ENCODE measurements at regions not wholly inside any gene's neighbourhood (a gene's known extent, or its start where the extent isn't known, plus 50 kb on each side); places are given as distances from the start of the nearest gene placed in this dataset.

DNA sequence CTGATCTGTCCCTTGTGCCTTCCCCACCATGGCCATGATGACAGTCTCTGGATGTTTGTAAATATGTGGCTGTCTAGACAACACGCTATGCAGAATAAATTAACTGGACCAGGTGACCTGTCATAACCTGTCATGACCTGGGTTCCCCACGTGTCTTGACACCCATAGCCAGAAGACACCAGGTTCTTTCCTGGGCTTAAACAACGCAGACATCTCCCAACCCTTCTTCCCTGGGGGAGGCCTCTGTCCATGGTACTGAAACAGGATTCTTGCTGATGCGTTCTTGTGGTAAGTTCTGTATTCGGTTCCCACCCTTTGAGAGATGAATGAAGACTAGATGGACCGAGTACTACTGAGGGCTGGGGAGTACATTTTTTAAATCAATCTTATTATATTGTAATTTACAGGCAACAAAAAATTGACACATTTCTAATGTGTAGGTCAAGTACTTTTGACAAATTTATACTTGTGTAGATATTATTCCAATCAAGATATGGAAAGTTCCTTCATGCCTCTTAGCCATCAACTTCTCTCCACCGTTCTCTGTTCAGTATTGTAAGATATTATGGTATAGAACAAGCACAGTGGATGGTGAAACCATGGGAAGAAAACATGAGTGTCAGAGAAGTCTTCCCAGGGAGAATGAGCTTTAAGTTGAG lies 738.8 kb downstream of the PTPRU start:
- Histone ChIP-seq H3K27me3 (peaks cover 3% of the 10 kb centered on the region), H3K27ac (no peak overlapping the region), H3K4me3 (no peak overlapping the region), H3K9me3 (no peaks in the 10 kb centered on the region), H3K4me1 (ENCODE audit: insufficient read depth) (no peaks in the 10 kb centered on the region), H3K36me3 (no peaks in the 10 kb centered on the region)
- WGBS, 3 donors = 17 to 25% (median 20%) methylated on average over 7 of the region's 7 CpGs
- DNase-seq = no peak
- no peak for TF ChIP-seq EP300 (IDR thresholded peaks at IDR 0.05)
- TF ChIP-seq, protein P1, sequence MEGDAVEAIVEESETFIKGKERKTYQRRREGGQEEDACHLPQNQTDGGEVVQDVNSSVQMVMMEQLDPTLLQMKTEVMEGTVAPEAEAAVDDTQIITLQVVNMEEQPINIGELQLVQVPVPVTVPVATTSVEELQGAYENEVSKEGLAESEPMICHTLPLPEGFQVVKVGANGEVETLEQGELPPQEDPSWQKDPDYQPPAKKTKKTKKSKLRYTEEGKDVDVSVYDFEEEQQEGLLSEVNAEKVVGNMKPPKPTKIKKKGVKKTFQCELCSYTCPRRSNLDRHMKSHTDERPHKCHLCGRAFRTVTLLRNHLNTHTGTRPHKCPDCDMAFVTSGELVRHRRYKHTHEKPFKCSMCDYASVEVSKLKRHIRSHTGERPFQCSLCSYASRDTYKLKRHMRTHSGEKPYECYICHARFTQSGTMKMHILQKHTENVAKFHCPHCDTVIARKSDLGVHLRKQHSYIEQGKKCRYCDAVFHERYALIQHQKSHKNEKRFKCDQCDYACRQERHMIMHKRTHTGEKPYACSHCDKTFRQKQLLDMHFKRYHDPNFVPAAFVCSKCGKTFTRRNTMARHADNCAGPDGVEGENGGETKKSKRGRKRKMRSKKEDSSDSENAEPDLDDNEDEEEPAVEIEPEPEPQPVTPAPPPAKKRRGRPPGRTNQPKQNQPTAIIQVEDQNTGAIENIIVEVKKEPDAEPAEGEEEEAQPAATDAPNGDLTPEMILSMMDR (IDR thresholded peaks at IDR 0.05) = no peak
- no peak for TF ChIP-seq POLR2A (IDR thresholded peaks at IDR 0.05)
- intact Hi-C loops (cut with DNase I) = no loop called here

DNA sequence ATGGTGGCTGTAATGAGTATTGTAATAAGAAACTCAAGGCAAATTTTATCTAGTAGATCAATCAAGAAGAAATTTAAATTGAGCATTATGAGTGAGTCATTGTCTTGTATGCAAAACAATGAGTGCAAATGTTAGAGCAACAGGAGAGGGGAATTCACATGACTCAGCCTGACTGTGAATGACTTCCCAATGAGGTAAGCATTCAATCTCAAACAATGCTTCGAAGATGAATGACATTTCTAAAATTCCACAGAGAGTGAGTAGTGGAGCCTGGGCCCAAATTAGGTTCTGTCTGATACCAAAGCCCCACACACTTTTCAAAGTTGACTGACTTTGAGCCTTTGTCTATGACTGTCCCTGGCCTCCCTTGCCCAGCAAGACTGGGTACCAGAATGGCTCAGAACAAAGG lies 738.0 kb downstream of the PTPRU start:
- no peaks in the 10 kb centered on the region for H3K36me3 ChIP-seq
- no peaks in the 10 kb centered on the region for H3K4me1 ChIP-seq (ENCODE audit: insufficient read depth)
- WGBS, 3 donors = 29 to 35% (median 31%) methylated on average over 1 of the region's 1 CpG
- H3K27me3 ChIP-seq = peaks cover 3% of the 10 kb centered on the region
- no peak overlapping the region for H3K4me3 ChIP-seq
- H3K27ac ChIP-seq = no peak overlapping the region
- no peak for TF ChIP-seq POLR2A (IDR thresholded peaks at IDR 0.05)
- TF ChIP-seq EP300 (IDR thresholded peaks at IDR 0.05) = no peak
- TF ChIP-seq, protein P1 (IDR thresholded peaks at IDR 0.05) = no peak
- no peaks in the 10 kb centered on the region for H3K9me3 ChIP-seq
- intact Hi-C loops (cut with DNase I) = no loop called here
- DNase-seq = no peak

DNA sequence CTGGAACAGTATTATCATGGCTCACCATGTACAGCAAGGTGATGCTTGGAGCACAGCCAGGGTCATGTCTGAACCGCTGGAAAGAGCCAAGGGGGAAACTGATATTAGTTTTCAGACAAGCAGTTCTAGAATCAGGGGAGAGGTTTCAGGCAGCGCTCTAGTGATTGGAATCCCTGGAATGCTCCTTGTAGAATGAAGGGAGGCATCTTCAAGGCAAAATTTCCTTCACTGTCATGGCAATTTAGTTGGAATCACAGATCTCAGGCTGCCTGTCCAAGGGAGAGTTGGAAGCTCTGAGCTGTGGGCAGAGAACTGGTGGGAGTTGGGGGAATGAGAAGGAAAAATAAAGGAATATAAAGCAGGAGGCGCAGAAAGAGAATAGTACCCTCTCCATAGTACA lies 737.1 kb downstream of the PTPRU start:
- Histone ChIP-seq H3K9me3 (no peaks in the 10 kb centered on the region), H3K36me3 (no peaks in the 10 kb centered on the region), H3K4me3 (no peak overlapping the region), H3K4me1 (ENCODE audit: insufficient read depth) (no peaks in the 10 kb centered on the region), H3K27ac (no peak overlapping the region), H3K27me3 (peaks cover 3% of the 10 kb centered on the region)
- 25 to 37% (median 27%) methylated on average over 3 of the region's 3 CpGs for WGBS, 3 donors
- intact Hi-C loops (cut with DNase I) = no loop called here
- no peak for DNase-seq
- TF ChIP-seq, protein P1 (IDR thresholded peaks at IDR 0.05) = no peak
- TF ChIP-seq POLR2A (IDR thresholded peaks at IDR 0.05) (no peak), EP300 (IDR thresholded peaks at IDR 0.05) (no peak)

DNA sequence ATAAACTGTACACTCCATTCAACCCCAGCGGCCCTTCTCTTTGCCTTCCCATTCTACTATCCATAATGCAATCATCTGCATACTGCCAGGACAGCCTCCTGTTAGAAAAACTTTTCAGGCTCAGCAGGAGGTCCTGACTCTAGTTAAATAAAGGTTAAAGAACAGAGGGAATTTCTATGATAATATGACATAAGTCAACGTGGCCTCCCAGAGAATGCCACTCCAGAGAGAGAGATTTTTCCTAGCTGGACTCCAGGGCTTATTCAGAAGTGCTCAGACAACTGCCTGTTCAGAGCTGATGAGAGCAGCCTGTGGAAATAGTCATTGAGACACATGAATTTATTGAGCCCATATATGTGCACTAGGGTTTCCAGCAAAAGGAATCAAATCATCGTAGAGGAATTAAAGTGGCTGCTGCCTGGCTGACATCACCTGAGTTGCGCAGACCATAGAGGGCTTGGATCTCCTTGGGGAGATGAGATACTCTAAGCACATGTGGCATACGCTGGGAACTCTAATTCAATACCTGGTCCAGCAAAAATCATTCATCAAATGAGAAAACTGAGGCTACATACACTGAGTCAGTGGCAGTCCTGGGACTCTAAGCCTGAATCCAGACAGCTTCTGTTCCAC lies 736.2 kb downstream of the PTPRU start:
- 71 to 78% (median 73%) methylated on average over 5 of the region's 5 CpGs for WGBS, 3 donors
- TF ChIP-seq EP300 (IDR thresholded peaks at IDR 0.05) (no peak), POLR2A (IDR thresholded peaks at IDR 0.05) (no peak)
- TF ChIP-seq, protein P1 (IDR thresholded peaks at IDR 0.05) = no peak
- H3K36me3 ChIP-seq = no peaks in the 10 kb centered on the region
- H3K9me3 ChIP-seq = no peaks in the 10 kb centered on the region
- DNase-seq = no peak
- H3K27ac ChIP-seq = no peak overlapping the region
- intact Hi-C loops (cut with DNase I) = no loop called here
- H3K4me1 ChIP-seq (ENCODE audit: insufficient read depth) = no peaks in the 10 kb centered on the region
- H3K4me3 ChIP-seq = no peak overlapping the region
- H3K27me3 ChIP-seq = no peaks in the 10 kb centered on the region

Measured in ovary (tissue), 7 donors.